G401 (cell line): ENCODE measurements at regions not wholly inside any gene's neighbourhood (a gene's known extent, or its start where the extent isn't known, plus 50 kb on each side); places are given as distances from the start of the nearest gene placed in this dataset.

Experiments used
- DNase-seq: peaks from one replicate; pipeline ENCODE4 v3.0.0-alpha.2; 2015; ENCODE audit warnings: low spot score
- in situ Hi-C: cut with HindIII; loops from 2 replicates; pipeline ENCODE4 v1.10.0; 2016; ENCODE audit warnings: low sequenced_read_pairs, mixed read lengths

DNA sequence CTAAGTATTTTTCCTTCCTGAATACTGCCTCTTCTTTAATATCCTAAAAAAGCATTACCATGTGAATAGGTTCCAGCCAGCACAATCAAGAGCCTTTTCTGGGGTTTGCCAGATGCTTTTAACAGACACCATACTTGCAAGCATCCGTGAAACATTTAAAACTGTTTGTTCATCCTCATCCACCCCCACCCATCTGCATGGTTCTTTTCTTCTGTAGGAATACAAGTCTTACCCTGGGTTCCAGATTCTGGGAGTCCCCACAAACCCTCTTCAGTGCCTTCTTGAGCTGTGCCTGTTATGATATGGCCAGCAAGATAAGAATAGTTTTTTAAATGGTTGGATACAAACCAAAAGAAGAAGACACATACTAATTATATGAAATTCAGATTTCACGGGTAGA is 354.9 kb upstream of the PLXNA2 start:
- in situ Hi-C loops, result no loop called here
- no peak for DNase-seq

DNA sequence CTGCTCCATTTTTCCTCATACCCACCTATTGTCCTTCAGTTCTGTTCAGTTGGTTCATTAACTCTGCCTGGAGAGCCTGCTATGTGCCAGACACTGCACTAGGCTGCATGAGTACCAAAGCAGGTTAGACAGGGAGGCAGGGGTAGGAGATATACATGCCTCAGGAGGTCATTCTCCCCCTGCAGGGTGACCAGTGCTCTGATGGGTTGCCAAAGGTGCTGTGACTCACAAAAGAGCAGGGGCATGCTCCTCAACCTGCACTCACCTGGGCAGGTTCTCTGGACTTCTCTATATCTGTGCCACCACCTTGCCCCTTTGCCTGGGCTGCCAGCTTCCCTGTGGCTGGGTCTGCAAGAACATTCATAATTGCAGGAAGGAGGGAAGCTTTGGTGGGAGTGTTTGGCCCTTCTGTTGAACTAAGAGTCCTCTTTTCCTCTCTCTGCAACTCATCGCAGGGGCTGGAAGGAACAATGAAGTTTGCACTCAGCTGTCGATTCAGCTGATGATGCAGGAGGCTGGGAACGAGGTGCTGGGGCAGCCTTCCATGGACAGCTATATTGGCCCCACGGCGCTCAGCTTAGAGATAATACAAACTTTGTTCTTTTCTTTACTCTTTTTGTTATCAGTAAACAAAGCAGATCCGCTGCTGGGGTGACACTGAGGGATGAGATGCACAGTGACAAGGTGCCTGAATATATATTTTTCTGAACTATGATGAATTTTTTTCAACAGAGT is 356.4 kb upstream of the PLXNA2 start:
- in situ Hi-C loops, result no loop called here
- DNase-seq, result no peak

DNA sequence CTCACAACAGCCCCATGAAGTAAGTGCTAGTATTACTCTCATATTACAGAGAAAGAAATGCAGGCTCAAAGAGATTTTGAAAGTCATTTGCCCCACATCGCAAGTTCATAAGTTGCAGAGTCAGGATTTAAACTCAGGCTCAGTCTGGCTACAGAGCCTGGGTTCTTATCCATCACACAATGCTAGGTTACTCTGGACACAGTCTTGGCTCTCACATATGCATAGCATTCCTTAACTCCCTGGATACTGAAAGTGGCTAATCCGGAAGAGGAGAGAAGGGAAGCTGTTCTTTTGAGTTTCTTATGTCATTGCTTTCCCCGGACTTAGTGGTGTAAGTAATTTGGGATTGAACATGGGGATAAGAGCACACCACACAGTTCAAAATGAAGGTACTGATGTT is 357.4 kb upstream of the PLXNA2 start:
- in situ Hi-C loops, result no loop called here
- no peak for DNase-seq

DNA sequence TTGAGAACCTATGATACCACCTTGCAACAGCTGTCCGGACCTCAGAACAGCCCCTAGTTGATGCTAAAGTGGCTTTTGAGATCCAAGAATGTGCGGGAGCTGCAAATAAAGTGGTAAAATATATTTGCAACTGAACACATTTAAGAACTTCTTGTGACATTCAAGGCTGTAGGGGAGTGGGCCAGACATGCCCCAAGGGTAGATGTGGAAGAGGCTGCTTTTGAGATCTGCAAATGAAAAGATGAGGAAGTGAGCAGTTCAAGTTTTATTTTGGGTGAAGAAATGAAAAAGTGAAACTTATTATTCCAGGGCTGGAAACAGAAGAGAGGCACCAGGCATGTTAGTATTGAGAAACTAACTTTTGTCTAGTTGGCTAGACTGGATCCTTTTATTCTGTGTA is 359.5 kb upstream of the PLXNA2 start:
- no peak for DNase-seq
- in situ Hi-C loops, result no loop called here

DNA sequence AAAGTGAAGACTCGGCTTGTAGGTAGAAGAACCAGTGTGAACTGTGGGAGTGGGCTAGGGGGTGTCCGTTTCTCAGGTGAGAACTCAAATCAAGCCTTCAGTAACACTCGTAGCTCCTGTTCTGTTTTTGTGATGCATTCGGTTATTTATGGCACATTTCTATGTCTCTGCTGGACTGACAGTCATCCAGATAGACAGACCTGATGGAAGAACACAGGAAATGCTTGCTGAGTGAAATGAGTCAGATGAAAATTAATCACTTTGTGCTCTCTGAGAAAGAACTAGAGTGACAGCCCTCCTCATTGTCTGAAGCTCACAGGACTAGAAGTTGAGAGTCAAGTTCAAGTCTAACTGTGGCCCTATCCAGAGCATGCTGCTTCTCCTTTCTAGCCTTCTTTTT is 360.1 kb upstream of the PLXNA2 start:
- in situ Hi-C loops, result no loop called here
- DNase-seq, result no peak

GRCh38 chr1:208606959-208607358 is 362.8 kb upstream of the PLXNA2 start:
- in situ Hi-C loops, result no loop called here
- no peak for DNase-seq

- in situ Hi-C loops, result no loop called here
- no peak for DNase-seq
These were observed 363.4 kb upstream of the PLXNA2 start for GRCh38 chr1:208607616-208608015.

GRCh38 chr1:208614610-208615009 is 370.4 kb upstream of the PLXNA2 start:
- in situ Hi-C loops, result no loop called here

DNA sequence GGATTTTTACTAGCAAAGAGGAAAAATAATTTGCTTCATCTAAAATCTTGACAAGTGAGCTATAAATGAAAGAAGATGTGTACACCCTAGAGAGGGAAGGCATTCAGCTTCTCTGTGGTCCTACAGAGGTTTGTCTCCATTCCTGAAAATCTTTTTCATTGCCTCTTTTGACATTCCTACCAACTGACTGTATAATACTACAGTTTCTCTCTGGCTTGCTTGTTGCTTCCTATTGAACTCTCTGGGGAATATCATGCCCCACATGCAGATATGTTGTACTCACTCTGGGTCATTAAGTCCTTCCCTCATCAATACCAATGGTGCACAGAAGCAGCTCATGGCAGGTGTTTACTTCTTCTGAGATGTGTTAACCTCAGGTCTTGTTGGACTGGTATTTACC is 371.2 kb upstream of the PLXNA2 start:
- DNase-seq, result no peak
- in situ Hi-C loops, result no loop called here

More at GRCh38 chr1:208614610-208615009, 370.4 kb upstream of the PLXNA2 start:
- no peak for DNase-seq

- no peak for DNase-seq
- in situ Hi-C loops, result no loop called here
These were observed 372.6 kb upstream of the PLXNA2 start for GRCh38 chr1:208616776-208617175.

- DNase-seq, result no peak
- in situ Hi-C loops, result no loop called here
These were observed 384.1 kb upstream of the PLXNA2 start for GRCh38 chr1:208628022-208628914.

DNA sequence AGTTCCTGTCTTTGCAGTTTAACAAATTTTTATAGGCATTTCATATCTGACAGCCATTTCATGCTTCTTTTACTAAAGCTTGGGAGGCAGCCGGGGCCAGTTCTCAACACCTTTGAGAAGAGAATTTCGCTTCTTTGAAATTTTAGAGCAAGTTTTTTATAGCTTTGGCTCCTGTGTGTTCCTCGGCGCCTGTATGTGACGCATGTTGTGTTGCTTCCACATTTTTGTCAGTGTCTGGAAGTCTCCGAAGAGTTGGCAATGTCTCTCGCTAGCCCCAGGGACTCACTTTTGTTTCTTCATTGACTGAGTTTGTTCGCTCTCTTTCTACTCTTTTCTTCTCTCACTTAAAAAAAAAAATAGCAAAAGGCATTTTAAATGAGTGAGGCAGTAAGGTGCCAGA is 386.9 kb upstream of the PLXNA2 start:
- DNase-seq, result no peak
- in situ Hi-C loops, result no loop called here

DNA sequence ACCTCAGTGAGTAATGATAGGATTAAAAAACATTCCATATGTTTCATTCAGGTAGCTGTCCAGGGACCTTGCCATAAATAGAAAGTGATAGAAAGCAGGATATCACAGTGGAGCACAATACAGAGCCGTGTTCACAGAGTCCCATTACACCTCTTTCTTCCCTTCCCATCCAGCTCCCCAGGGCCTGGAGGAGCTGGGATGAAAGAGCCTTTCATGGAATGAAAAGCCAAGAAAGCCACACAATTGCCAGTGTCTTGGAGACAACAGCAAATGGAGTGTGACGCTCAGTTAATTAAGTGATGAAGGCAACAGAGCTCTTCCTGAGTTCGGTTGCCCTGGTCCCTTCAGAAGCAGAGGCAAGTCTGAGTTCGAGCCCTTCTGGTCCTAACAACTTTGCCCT is 387.3 kb upstream of the PLXNA2 start:
- in situ Hi-C loops, result no loop called here
- no peak for DNase-seq

DNA sequence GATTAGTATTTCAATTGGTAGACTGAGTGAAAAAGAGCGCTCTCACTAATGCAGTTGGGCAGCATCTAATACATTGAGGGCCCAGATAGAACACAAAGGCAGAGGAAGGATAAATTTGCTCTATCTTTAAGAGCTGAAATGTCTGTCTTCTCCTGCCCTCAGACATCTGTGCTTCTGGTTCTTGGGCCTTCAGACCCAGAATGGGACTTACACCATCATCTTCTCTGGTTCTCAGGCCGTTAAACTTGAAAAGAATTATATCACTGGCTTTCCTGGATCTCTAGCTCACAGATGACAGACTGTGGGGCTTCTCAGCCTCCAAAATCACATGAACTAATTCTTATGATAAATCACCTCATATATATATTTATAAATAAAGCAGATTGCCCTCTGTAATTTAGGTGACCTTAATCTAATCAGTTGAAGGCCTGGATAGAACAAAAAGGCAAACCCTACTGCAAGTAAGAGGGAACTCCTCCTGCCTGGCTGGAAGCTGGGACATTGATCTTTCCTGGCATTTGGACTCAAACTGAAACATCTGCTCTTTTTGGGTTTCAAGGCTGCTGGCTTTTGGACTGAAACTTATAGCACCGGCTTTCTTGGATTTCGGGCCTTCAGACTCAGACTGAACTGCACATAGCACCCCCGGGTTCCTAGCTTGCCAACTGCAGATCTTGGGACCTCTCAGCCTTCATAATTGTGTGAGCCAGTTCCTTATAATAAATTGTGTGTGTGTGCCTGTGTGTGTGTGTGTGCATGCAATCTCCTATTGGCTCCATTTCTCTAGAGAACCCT is 390.4 kb upstream of the PLXNA2 start:
- no peak for DNase-seq
- in situ Hi-C loops, result no loop called here

GRCh38 chr1:208637181-208637580 is 393.0 kb upstream of the PLXNA2 start:
- in situ Hi-C loops, result no loop called here
- no peak for DNase-seq

DNA sequence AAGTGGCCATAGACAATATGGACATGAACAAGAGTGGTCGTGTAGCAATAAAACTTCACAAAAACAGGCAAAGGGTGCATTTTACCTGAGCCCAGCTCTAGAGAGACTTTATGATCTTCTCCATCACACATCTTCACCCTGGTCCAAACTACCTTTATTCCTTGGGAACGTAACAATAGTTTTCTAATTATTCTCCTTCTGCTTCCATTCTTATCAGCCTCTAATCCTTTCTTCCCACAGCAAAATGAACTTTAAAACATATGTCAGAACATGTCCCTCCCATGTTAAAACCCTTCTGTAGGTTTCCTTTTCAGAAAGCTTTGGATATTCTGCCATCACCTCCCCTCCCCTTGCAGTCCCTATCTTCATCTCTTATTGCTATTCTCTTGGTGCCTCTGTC is 395.2 kb upstream of the PLXNA2 start:
- in situ Hi-C loops, result no loop called here
- DNase-seq, result no peak

DNA sequence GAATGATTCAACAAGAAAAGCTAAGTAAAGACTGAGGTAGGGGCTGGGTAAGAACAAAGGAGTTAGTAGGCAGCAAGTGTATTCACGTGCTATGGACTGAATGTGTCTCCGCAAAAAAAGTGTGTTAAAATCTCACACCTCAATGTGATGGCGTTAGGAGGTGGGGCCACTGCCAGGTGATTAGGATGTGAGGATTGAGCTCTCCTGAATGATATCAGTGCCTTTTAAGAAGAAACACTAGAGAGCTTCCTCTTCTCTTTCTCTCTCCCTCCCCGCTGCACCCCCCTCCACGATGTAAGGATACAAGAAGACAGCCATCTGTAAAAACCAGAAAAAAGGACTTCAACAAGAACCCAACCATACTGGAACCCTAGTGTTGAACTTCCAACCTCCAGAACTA is 396.1 kb upstream of the PLXNA2 start:
- DNase-seq, result no peak
- in situ Hi-C loops, result no loop called here

- in situ Hi-C loops, result no loop called here
- DNase-seq, result no peak
These were observed 397.5 kb upstream of the PLXNA2 start for GRCh38 chr1:208641579-208642280.

- in situ Hi-C loops, result no loop called here
- no peak for DNase-seq
These were observed 398.9 kb upstream of the PLXNA2 start for GRCh38 chr1:208643005-208643597.
